SK-N-SH treated with all-trans-retinoic acid at 6 μM for 48 hours (cell line): ENCODE measurements at regions not wholly inside any gene's neighbourhood (a gene's known extent, or its start where the extent isn't known, plus 50 kb on each side); places are given as distances from the start of the nearest gene placed in this dataset.

Source experiments
- BACH2 ChIP-seq: fragments of 250-450 bp; sonication (Bioruptor Pico); IDR thresholded peaks from 2 replicates; pipeline ENCODE4 v1.9.0; 2021; ENCODE audit warnings: mild to moderate bottlenecking, borderline replicate concordance
- CSDC2 ChIP-seq: fragments of 250-450 bp; sonication (Bioruptor Pico); IDR thresholded peaks from 2 replicates; pipeline ENCODE4 v1.5.0; 2020; ENCODE audit warnings: mild to moderate bottlenecking, moderate library complexity
- ESRRG ChIP-seq: fragments of 250-450 bp; sonication (Bioruptor Pico); IDR thresholded peaks from 2 replicates; pipeline ENCODE4 v1.6.1; 2021; ENCODE audit warnings: mild to moderate bottlenecking
- PATZ1 ChIP-seq: fragments of 250-450 bp; sonication (Bioruptor Pico); IDR thresholded peaks from 2 replicates; pipeline ENCODE4 v1.8.0; 2020; ENCODE audit warnings: mild to moderate bottlenecking, moderate library complexity, borderline replicate concordance
- POU6F1 ChIP-seq: fragments of 250-450 bp; sonication (Bioruptor Pico); IDR thresholded peaks from 2 replicates; pipeline ENCODE4 v1.8.0; 2021; ENCODE audit warnings: low read depth, mild to moderate bottlenecking, moderate library complexity, borderline replicate concordance
- ZFP3 ChIP-seq: fragments of 250-450 bp; sonication (Bioruptor Pico); IDR thresholded peaks from 2 replicates; pipeline ENCODE4 v1.5.0; 2020; ENCODE audit warnings: mild to moderate bottlenecking, moderate library complexity
- ZFP30 ChIP-seq: fragments of 450-650 bp; formaldehyde crosslinking; IDR thresholded peaks from 2 replicates; pipeline ENCODE4 v1.5.0; 2022; ENCODE audit warnings: mild to moderate bottlenecking, moderate library complexity

- no peak for TF ChIP-seq ZFP30 (CRISPR knock-in tag)
- TF ChIP-seq PATZ1 (CRISPR knock-in tag): no peak
- TF ChIP-seq ESRRG (CRISPR knock-in tag): no peak
- no peak for TF ChIP-seq ZFP3
- no peak for TF ChIP-seq CSDC2 (CRISPR knock-in tag)
- TF ChIP-seq POU6F1: no peak
- TF ChIP-seq BACH2: no peak
Observed at GRCh38 chrX:92213786-92214185, 434.6 kb downstream of the PCDH11X start.
